ENCODE measurements at regions not wholly inside any gene's neighbourhood (a gene's known extent, or its start where the extent isn't known, plus 50 kb on each side); places are given as distances from the start of the nearest gene placed in this dataset.
"Not testable (repeated sequence)": the region's sequence is repeated elsewhere in the genome, so short reads cannot be mapped to it uniquely, and the experiment has no call there.

- in situ Hi-C loops (cut with HindIII; ENCODE audit: low sequenced_read_pairs): no loop called here
- DNase-seq (ENCODE audit: low spot score): no peak
Measured at GRCh38 chr15:96184297-96184696, 146.2 kb upstream of the NR2F2 start.

- in situ Hi-C loops (cut with HindIII; ENCODE audit: low sequenced_read_pairs): no loop called here
- no peak for DNase-seq (ENCODE audit: low spot score)
Measured at GRCh38 chr15:96186105-96186504, 144.4 kb upstream of the NR2F2 start.

DNA sequence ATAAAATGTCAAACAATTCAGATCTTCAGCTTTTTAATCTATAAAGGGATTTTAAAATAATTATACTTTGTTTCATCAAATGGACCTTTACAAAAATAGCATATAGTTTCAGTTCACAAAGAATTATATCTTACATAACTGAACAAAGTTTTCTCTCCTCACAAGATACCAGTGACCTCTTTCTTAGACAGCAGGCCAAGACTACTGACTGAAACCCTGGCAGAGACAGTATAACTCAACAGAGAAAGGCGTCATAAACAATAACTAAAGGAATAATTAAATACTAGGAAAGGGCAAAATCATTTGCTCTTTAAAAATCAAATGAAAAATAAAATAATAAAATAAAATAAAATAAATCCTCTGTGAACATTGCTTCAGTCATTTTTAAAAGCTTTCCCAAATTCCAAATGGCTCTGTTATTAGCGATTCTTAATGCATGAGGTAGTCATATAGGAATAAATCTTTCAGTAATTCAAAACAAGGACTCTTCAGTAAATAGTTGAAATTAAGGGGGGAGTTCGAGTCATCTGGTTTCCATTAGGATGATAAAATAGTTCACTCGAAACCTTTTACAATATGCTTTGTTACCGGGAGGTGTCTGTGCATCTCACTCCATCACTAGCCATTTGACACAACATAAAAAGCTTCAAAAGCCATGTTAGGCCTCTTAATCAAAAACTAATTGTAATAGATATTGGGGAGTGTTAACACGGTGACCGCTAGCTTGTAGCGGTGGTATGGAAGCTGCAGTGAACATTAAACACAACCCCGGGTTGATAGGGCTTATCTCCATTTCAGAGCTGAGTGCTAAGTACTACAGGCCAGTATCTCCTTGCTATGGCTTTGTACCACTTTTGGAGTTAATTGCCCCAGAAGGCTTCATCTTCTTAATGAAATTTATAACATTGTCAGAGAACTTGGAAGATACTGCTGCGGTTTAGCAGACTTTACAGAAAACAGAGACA lies 142.9 kb upstream of the NR2F2 start:
- DNase-seq (ENCODE audit: low spot score): no peak
- in situ Hi-C loops (cut with HindIII; ENCODE audit: low sequenced_read_pairs): no loop called here

GRCh38 chr15:96197721-96198120 lies 132.8 kb upstream of the NR2F2 start:
- no peak for DNase-seq (ENCODE audit: low spot score)
- in situ Hi-C loops (cut with HindIII; ENCODE audit: low sequenced_read_pairs): no loop called here

DNA sequence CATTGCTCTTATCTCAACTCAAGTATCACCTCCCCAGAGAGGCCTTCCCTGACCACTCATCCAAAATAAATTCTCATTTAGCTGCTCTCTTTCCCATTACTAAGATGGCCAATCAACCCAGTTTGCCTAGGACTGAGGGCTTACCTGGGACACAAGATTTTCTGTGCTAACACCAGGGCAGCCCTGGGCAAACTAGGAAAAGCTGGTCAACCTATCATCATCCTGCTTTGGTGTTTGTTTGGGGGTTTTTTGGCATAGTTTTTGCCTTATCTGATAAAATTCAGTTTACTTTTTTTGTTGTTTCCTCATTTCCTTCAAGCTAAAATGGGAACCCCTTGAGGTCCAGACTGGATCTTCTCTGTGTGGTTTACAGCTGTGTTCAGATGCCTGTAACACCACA lies 131.4 kb upstream of the NR2F2 start:
- no peak for DNase-seq (ENCODE audit: low spot score)
- in situ Hi-C loops (cut with HindIII; ENCODE audit: low sequenced_read_pairs): no loop called here

- in situ Hi-C loops (cut with HindIII; ENCODE audit: low sequenced_read_pairs): no loop called here
Measured at GRCh38 chr15:96200357-96200967, 130.0 kb upstream of the NR2F2 start.

GRCh38 chr15:96201696-96202095 lies 128.8 kb upstream of the NR2F2 start:
- in situ Hi-C loops (cut with HindIII; ENCODE audit: low sequenced_read_pairs): no loop called here
- no peak for DNase-seq (ENCODE audit: low spot score)

More at GRCh38 chr15:96200357-96200967, 130.0 kb upstream of the NR2F2 start:
- DNase-seq (ENCODE audit: low spot score): no peak

DNA sequence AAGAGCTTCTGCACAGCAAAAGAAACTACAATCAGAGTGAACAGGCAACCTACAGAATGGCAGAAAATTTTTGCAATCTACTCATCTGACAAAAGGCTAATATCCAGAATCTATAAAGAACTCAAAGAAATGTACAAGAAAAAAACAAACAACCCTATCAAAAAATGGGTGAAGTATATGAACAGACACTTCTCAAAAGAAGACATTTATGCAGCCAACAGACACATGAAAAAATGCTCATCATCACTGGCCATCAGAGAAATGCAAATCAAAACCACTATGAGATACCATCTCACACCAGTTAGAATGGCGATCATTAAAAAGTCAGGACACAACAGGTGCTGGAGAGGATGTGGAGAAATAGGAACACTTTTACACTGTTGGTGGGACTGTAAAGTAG lies 124.9 kb upstream of the NR2F2 start:
- DNase-seq (ENCODE audit: low spot score); in situ Hi-C loops (cut with HindIII; ENCODE audit: low sequenced_read_pairs): not testable (repeated sequence)

DNA sequence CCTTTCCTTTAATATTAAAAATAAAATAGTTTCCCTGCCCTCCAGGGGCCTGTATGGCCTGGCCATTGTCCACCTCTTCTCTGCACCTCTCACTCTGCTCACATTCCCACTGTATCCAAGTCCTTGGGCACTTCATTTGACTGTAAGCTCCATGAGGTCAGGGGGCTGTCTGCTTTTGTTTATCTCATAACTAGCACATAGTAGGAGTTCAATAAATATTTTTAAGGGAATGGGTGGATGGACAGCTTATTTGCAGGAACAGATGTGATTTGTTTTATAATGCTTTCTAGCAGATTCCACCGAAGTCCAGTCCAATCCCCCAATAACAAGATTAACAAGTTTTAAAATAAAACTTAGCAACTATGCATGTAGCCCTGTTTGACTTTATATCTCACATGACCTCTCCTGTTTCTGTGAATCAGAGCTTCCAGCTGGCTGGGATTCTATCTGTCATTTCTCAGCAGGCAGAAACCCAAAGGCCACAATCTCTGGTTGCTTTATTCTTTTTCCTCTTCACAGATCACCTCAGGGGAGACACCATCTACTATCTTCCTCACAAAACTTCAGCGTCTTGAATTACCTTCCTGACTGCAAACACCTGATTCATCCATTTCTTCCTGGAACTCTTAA lies 123.0 kb upstream of the NR2F2 start:
- in situ Hi-C loops (cut with HindIII; ENCODE audit: low sequenced_read_pairs): no loop called here
- DNase-seq (ENCODE audit: low spot score): no peak

- no peak for DNase-seq (ENCODE audit: low spot score)
- in situ Hi-C loops (cut with HindIII; ENCODE audit: low sequenced_read_pairs): no loop called here
Measured at GRCh38 chr15:96209285-96209735, 121.2 kb upstream of the NR2F2 start.

- DNase-seq (ENCODE audit: low spot score): no peak
- in situ Hi-C loops (cut with HindIII; ENCODE audit: low sequenced_read_pairs): no loop called here
Measured at GRCh38 chr15:96213045-96213444, 117.5 kb upstream of the NR2F2 start.

GRCh38 chr15:96213896-96214295 lies 116.6 kb upstream of the NR2F2 start:
- DNase-seq (ENCODE audit: low spot score): no peak
- in situ Hi-C loops (cut with HindIII; ENCODE audit: low sequenced_read_pairs): no loop called here

DNA sequence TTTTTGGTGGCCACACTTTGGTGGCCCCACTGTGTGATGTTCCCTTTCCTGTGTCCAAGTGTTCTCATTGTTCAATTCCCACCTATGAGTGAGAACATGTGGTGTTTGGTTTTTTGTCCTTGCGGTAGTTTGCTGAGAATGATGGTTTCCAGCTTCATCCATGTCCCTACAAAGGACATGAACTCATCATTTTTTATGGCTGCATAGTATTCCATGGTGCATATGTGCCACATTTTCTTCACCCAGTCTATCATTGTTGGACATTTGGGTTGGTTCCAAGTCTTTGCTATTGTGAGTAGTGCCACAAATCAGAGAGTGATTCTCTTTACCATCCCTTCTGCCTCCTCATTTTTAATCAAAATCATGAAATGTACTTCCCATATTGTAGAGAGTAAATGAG lies 114.0 kb upstream of the NR2F2 start:
- DNase-seq (ENCODE audit: low spot score); in situ Hi-C loops (cut with HindIII; ENCODE audit: low sequenced_read_pairs): not testable (repeated sequence)

GRCh38 chr15:96217983-96218382 lies 112.5 kb upstream of the NR2F2 start:
- no peak for DNase-seq (ENCODE audit: low spot score)
- in situ Hi-C loops (cut with HindIII; ENCODE audit: low sequenced_read_pairs): no loop called here

GRCh38 chr15:96218623-96219455 lies 111.7 kb upstream of the NR2F2 start:
- in situ Hi-C loops (cut with HindIII; ENCODE audit: low sequenced_read_pairs): no loop called here
- no peak for DNase-seq (ENCODE audit: low spot score)

- in situ Hi-C loops (cut with HindIII; ENCODE audit: low sequenced_read_pairs): no loop called here
- no peak for DNase-seq (ENCODE audit: low spot score)
Measured at GRCh38 chr15:96219681-96220080, 110.8 kb upstream of the NR2F2 start.

GRCh38 chr15:96220657-96221056 lies 109.8 kb upstream of the NR2F2 start:
- in situ Hi-C loops (cut with HindIII; ENCODE audit: low sequenced_read_pairs): no loop called here
- no peak for DNase-seq (ENCODE audit: low spot score)

- no peak for DNase-seq (ENCODE audit: low spot score)
- in situ Hi-C loops (cut with HindIII; ENCODE audit: low sequenced_read_pairs): no loop called here
Measured at GRCh38 chr15:96222981-96223380, 107.5 kb upstream of the NR2F2 start.

DNA sequence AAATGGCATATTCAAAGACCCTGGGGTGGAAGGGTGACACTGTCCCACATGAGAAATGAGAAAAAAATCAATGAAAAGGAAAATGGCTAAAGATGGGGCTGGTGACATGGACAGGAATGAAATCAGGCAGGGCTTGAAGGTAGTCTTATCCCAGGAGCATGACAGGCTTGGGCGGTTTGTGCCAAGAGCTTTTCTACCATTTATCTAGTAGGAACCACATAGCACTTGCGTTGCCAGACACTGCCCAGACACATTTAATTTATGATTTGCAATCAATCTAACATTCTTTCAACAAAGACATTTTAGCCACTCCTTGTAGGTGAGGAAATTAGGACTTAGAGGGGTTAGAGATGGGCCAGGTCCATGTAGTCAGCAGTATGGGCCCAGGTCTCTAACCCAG lies 106.6 kb upstream of the NR2F2 start:
- DNase-seq (ENCODE audit: low spot score): no peak
- in situ Hi-C loops (cut with HindIII; ENCODE audit: low sequenced_read_pairs): no loop called here

Data from G401 (cell line).